DOHH2 (cell line): ENCODE measurements at regions not wholly inside any gene's neighbourhood (a gene's known extent, or its start where the extent isn't known, plus 50 kb on each side); places are given as distances from the start of the nearest gene placed in this dataset.

ENCODE experiments used
- H3F3A ChIP-seq: fragments of 200-600 bp; sonication (generic), shearing (Covaris generic); 2 replicates; pipeline ENCODE4 v1.6.0; 2016; ENCODE audit warnings: antibody characterized with exemption, mild to moderate bottlenecking; ENCODE audit not compliant: control insufficient read depth, insufficient read depth
- H3K27ac ChIP-seq: fragments of 200-600 bp; sonication (generic); 2 replicates; pipeline ENCODE4 v1.5.1; 2014; ENCODE audit warnings: low read depth, mild to moderate bottlenecking, low read length, moderate library complexity
- H3K27me3 ChIP-seq: fragments of 200-600 bp; sonication (generic); 2 replicates; pipeline ENCODE4 v1.6.1; 2014; ENCODE audit warnings: mild to moderate bottlenecking, low read length, mixed read lengths; ENCODE audit not compliant: control insufficient read depth
- H3K36me3 ChIP-seq: fragments of 200-600 bp; sonication (generic); 2 replicates; pipeline ENCODE4 v1.6.1; 2014; ENCODE audit warnings: mild to moderate bottlenecking, low read length, moderate library complexity, mixed read lengths; ENCODE audit not compliant: control insufficient read depth
- H3K4me1 ChIP-seq: fragments of 200-600 bp; sonication (generic); 2 replicates; pipeline ENCODE4 v1.6.1; 2014; ENCODE audit warnings: mild to moderate bottlenecking, low read length, mixed read lengths; ENCODE audit not compliant: control insufficient read depth
- H3K4me2 ChIP-seq: fragments of 200-600 bp; sonication (generic); 2 replicates; pipeline ENCODE4 v1.6.0; 2014; ENCODE audit warnings: mild to moderate bottlenecking, low read length, moderate library complexity
- H3K4me3 ChIP-seq: fragments of 200-600 bp; sonication (generic); 2 replicates; pipeline ENCODE4 v1.5.1; 2014; ENCODE audit warnings: mild to moderate bottlenecking, low read length, mixed read lengths
- H3K79me2 ChIP-seq: fragments of 200-600 bp; sonication (generic); 2 replicates; pipeline ENCODE4 v1.6.1; 2014; ENCODE audit warnings: mild to moderate bottlenecking, low read length, mixed read lengths; ENCODE audit not compliant: control insufficient read depth
- H3K9me2 ChIP-seq: fragments of 200-600 bp; sonication (generic); replicated peaks from 2 replicates; pipeline ENCODE4 v1.6.1; 2014; ENCODE audit warnings: mild to moderate bottlenecking, low read length, mixed read lengths; ENCODE audit not compliant: control insufficient read depth
- H3K9me3 ChIP-seq: fragments of 200-600 bp; sonication (generic); 2 replicates; pipeline ENCODE4 v1.6.1; 2014; ENCODE audit warnings: antibody characterized with exemption, low read length, mixed read lengths; ENCODE audit not compliant: control insufficient read depth, insufficient read depth
- H4K20me1 ChIP-seq: fragments of 200-600 bp; sonication (generic); 2 replicates; pipeline ENCODE4 v1.6.0; 2014; ENCODE audit warnings: low read depth, mild to moderate bottlenecking, antibody characterized with exemption, low read length, moderate library complexity; ENCODE audit not compliant: control insufficient read depth, insufficient read depth
- CTCF ChIP-seq: fragments of 200-600 bp; sonication (generic); IDR thresholded peaks from one replicate; pipeline ENCODE4 v1.5.1; 2014; ENCODE audit warnings: antibody characterized with exemption, mild to moderate bottlenecking, low read depth, low read length; ENCODE audit not compliant: poor library complexity, severe bottlenecking
- EZH2phosphoT487 ChIP-seq: fragments of 200-600 bp; sonication (generic); IDR thresholded peaks from 2 replicates; pipeline ENCODE4 v1.6.1; 2017; ENCODE audit warnings: borderline replicate concordance, mild to moderate bottlenecking, antibody characterized with exemption, low read length, moderate library complexity, mixed read lengths

- H3K9me3 ChIP-seq = no peaks in the 10 kb centered on the region
- no peaks in the 10 kb centered on the region for H4K20me1 ChIP-seq
- no peak for TF ChIP-seq EZH2phosphoT487
- TF ChIP-seq CTCF = no peak
- 0 out of 2 replicates have a peak, but pooled peaks cover 2% of the 10 kb centered on the region for H3K27me3 ChIP-seq
- no peak overlapping the region for H3K27ac ChIP-seq
- H3F3A ChIP-seq = no peaks in the 10 kb centered on the region
- no peaks in the 10 kb centered on the region for H3K79me2 ChIP-seq
- no peaks in the 10 kb centered on the region for H3K4me1 ChIP-seq
- H3K9me2 ChIP-seq = no peaks in the 10 kb centered on the region
- H3K36me3 ChIP-seq = no peaks in the 10 kb centered on the region
- no peak overlapping the region for H3K4me2 ChIP-seq
- no peak overlapping the region for H3K4me3 ChIP-seq
Measured at GRCh38 chr20:50263831-50264230, 73.2 kb downstream of the CEBPB start.

GRCh38 chr20:50264534-50265145 is 74.0 kb downstream of the CEBPB start:
- H4K20me1 ChIP-seq = no peaks in the 10 kb centered on the region
- no peaks in the 10 kb centered on the region for H3K9me2 ChIP-seq
- TF ChIP-seq CTCF = no peak
- no peak for TF ChIP-seq EZH2phosphoT487
- no peak overlapping the region for H3K4me3 ChIP-seq
- H3K4me2 ChIP-seq = no peak overlapping the region
- H3K9me3 ChIP-seq = no peaks in the 10 kb centered on the region
- H3K79me2 ChIP-seq = no peaks in the 10 kb centered on the region
- 0 out of 2 replicates have a peak, but pooled peaks cover 2% of the 10 kb centered on the region for H3K27me3 ChIP-seq
- no peaks in the 10 kb centered on the region for H3K4me1 ChIP-seq
- H3K36me3 ChIP-seq = no peaks in the 10 kb centered on the region
- H3K27ac ChIP-seq = no peak overlapping the region
- H3F3A ChIP-seq = no peaks in the 10 kb centered on the region

- Histone ChIP-seq H4K20me1 (no peaks in the 10 kb centered on the region), H3K4me3 (no peak overlapping the region), H3K27me3 (0 out of 2 replicates have a peak, but pooled peaks cover 2% of the 10 kb centered on the region), H3F3A (no peaks in the 10 kb centered on the region), H3K9me2 (no peaks in the 10 kb centered on the region), H3K36me3 (no peaks in the 10 kb centered on the region), H3K79me2 (no peaks in the 10 kb centered on the region), H3K9me3 (no peaks in the 10 kb centered on the region), H3K27ac (no peak overlapping the region), H3K4me1 (no peaks in the 10 kb centered on the region), H3K4me2 (no peak overlapping the region)
- no peak for TF ChIP-seq EZH2phosphoT487
- TF ChIP-seq CTCF = no peak
Measured at GRCh38 chr20:50265245-50265946, 74.8 kb downstream of the CEBPB start.
